OCI-LY7 (cell line): ENCODE measurements at regions not wholly inside any gene's neighbourhood (a gene's known extent, or its start where the extent isn't known, plus 50 kb on each side); places are given as distances from the start of the nearest gene placed in this dataset.

Source experiments
- BruUV-seq: library from RNA; stranded (reverse); fragments of 400-500 nt; replicated peaks from 2 replicates; lab custom pipeline; 2021; lab: Mats Ljungman, UMichigan
- CTCF ChIA-PET: fragments of 300-600 bp; sonication (Branson Sonifier 250); formaldehyde crosslinking; loops from one replicate; lab custom pipeline; 2022; ENCODE audit warnings: antibody characterized with exemption; ENCODE audit not compliant: unreplicated experiment; lab: Charles Lee
- POLR2A ChIA-PET: fragments of 300-600 bp; sonication (Branson Sonifier 250); formaldehyde crosslinking; loops from one replicate; lab custom pipeline; 2022; ENCODE audit warnings: antibody characterized with exemption; lab: Charles Lee
- DNase-seq: peaks from one replicate; pipeline ENCODE4 v3.0.0-alpha.2; 2015; ENCODE audit warnings: low spot score
- H2AFZ ChIP-seq: fragments of 200-600 bp; sonication (generic), shearing (Covaris generic); 2 replicates; pipeline ENCODE4 v1.6.1; 2014; ENCODE audit warnings: mild to moderate bottlenecking, antibody characterized with exemption, low read length, moderate library complexity
- H3K27ac ChIP-seq: fragments of 200-600 bp; sonication (generic); 2 replicates; pipeline ENCODE4 v1.5.1; 2014; ENCODE audit warnings: mixed run types, low read depth, mild to moderate bottlenecking, moderate library complexity, low read length, inconsistent platforms; ENCODE audit not compliant: poor library complexity, severe bottlenecking
- H3K36me3 ChIP-seq: fragments of 200-600 bp; sonication (generic); 2 replicates; pipeline ENCODE4 v1.6.1; 2014; ENCODE audit warnings: mild to moderate bottlenecking, antibody characterized with exemption, low read length, moderate library complexity, mixed read lengths; ENCODE audit not compliant: insufficient read depth
- H3K4me1 ChIP-seq: fragments of 200-600 bp; sonication (generic); 2 replicates; pipeline ENCODE4 v1.5.1; 2014; ENCODE audit warnings: mild to moderate bottlenecking, low read length; ENCODE audit not compliant: insufficient read depth, poor library complexity, severe bottlenecking
- H3K4me2 ChIP-seq: fragments of 200-600 bp; sonication (generic); 2 replicates; pipeline ENCODE4 v1.6.1; 2014; ENCODE audit warnings: mild to moderate bottlenecking, low read length
- H3K4me3 ChIP-seq: fragments of 200-600 bp; sonication (generic); 2 replicates; pipeline ENCODE4 v1.5.1; 2014; ENCODE audit warnings: mild to moderate bottlenecking, low read depth, low read length; ENCODE audit not compliant: poor library complexity, severe bottlenecking
- H3K79me2 ChIP-seq: fragments of 200-600 bp; sonication (generic); 2 replicates; pipeline ENCODE4 v1.6.1; 2016; ENCODE audit warnings: low read depth, mild to moderate bottlenecking, low read length, moderate library complexity, mixed read lengths; ENCODE audit not compliant: insufficient read depth
- H3K9me2 ChIP-seq: fragments of 200-600 bp; sonication (generic); 2 replicates; pipeline ENCODE4 v1.6.1; 2016; ENCODE audit warnings: mild to moderate bottlenecking, low read length, mixed read lengths; ENCODE audit not compliant: insufficient read depth
- H3K9me3 ChIP-seq: fragments of 200-600 bp; sonication (generic); 2 replicates; pipeline ENCODE4 v1.6.1; 2014; ENCODE audit warnings: mild to moderate bottlenecking, mixed run types, low read length, mixed read lengths
- H4K20me1 ChIP-seq: fragments of 200-600 bp; sonication (generic); 2 replicates; pipeline ENCODE4 v1.6.1; 2014; ENCODE audit warnings: mild to moderate bottlenecking, antibody characterized with exemption, low read length, moderate library complexity, mixed read lengths; ENCODE audit not compliant: insufficient read depth
- EZH2phosphoT487 ChIP-seq: fragments of 200-600 bp; sonication (generic); IDR thresholded peaks from 2 replicates; pipeline ENCODE4 v1.6.1; 2018; ENCODE audit warnings: low read depth, borderline replicate concordance, mild to moderate bottlenecking, mixed run types, antibody characterized with exemption, low read length, moderate library complexity, mixed read lengths
- intact Hi-C: fragments of 100-400 bp; cut with micrococcal nuclease; formaldehyde crosslinking; loops from one replicate; pipeline ENCODE4 v1.10.0; 2022; ENCODE audit not compliant: unreplicated experiment
- TF ChIP-seq, protein P1 (sequence below): fragments of 200-600 bp; sonication (generic); conservative IDR thresholded peaks from 2 replicates; pipeline ENCODE4 v1.5.1; 2014; ENCODE audit warnings: mild to moderate bottlenecking, antibody characterized with exemption, low read length, moderate library complexity, mixed read lengths

DNA sequence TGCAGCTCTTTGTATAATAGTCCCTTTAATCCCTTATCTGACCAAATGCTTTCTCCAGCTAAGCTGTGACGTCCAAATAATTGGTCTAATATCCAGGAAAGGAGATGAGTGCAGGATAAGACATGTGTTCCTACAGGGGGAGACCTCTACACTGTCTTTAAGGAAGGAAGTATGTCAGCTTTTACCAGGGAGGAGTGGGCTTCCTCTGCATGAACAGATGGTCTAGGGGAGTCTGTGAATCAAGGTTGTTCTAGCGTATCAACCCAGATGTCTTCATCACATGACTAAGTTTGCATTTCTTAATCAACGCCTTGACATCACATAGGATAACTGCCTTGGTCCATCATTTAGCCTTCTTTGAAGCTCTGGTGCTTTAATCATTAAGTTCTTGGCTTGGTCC lies 528.2 kb downstream of the MRPL39 start:
- Histone ChIP-seq H2AFZ (no peak overlapping the region), H4K20me1 (no peaks in the 10 kb centered on the region), H3K9me2 (no peaks in the 10 kb centered on the region), H3K9me3 (0 out of 2 replicates have a peak, but pooled peaks cover 14% of the 10 kb centered on the region), H3K27ac (no peak overlapping the region), H3K36me3 (no peaks in the 10 kb centered on the region), H3K79me2 (no peaks in the 10 kb centered on the region), H3K4me3 (no peak overlapping the region), H3K4me2 (no peak overlapping the region), H3K4me1 (no peaks in the 10 kb centered on the region)
- ChIA-PET CTCF (no interaction called here), POLR2A (interaction anchor here (1.1 kb wide), 1 partner anchor 212 kb away, joined by 3 read pairs; no protein-coding TSS in a partner anchor)
- no TSS peak for BruUV-seq
- intact Hi-C loops: no loop called here
- no peak for DNase-seq
- TF ChIP-seq, protein P1, sequence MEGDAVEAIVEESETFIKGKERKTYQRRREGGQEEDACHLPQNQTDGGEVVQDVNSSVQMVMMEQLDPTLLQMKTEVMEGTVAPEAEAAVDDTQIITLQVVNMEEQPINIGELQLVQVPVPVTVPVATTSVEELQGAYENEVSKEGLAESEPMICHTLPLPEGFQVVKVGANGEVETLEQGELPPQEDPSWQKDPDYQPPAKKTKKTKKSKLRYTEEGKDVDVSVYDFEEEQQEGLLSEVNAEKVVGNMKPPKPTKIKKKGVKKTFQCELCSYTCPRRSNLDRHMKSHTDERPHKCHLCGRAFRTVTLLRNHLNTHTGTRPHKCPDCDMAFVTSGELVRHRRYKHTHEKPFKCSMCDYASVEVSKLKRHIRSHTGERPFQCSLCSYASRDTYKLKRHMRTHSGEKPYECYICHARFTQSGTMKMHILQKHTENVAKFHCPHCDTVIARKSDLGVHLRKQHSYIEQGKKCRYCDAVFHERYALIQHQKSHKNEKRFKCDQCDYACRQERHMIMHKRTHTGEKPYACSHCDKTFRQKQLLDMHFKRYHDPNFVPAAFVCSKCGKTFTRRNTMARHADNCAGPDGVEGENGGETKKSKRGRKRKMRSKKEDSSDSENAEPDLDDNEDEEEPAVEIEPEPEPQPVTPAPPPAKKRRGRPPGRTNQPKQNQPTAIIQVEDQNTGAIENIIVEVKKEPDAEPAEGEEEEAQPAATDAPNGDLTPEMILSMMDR: no peak
- no peak for TF ChIP-seq EZH2phosphoT487

- H3K4me1 ChIP-seq: no peaks in the 10 kb centered on the region
- ChIA-PET POLR2A (interaction anchor here (0.6 kb wide), 1 partner anchor 553 kb away, joined by 4 read pairs; no protein-coding TSS in a partner anchor), CTCF (no interaction called here)
- H2AFZ ChIP-seq: no peak overlapping the region
- H3K9me3 ChIP-seq: peaks cover 15% of the 10 kb centered on the region; the same call in 1 of the 2 replicates
- H3K4me2 ChIP-seq: no peak overlapping the region
- BruUV-seq: no TSS peak
- no peaks in the 10 kb centered on the region for H3K79me2 ChIP-seq
- no peaks in the 10 kb centered on the region for H4K20me1 ChIP-seq
- no peaks in the 10 kb centered on the region for H3K9me2 ChIP-seq
- DNase-seq: no peak
- H3K27ac ChIP-seq: no peak overlapping the region
- no peak overlapping the region for H3K4me3 ChIP-seq
- H3K36me3 ChIP-seq: no peaks in the 10 kb centered on the region
- intact Hi-C loops: no loop called here
- no peak for TF ChIP-seq EZH2phosphoT487
- TF ChIP-seq, protein P1: no peak
Observed at GRCh38 chr21:25062061-25062460, 545.2 kb downstream of the MRPL39 start.

- H3K9me2 ChIP-seq: no peaks in the 10 kb centered on the region
- H3K4me1 ChIP-seq: no peaks in the 10 kb centered on the region
- H2AFZ ChIP-seq: no peak overlapping the region
- H3K79me2 ChIP-seq: no peaks in the 10 kb centered on the region
- no peak overlapping the region for H3K4me2 ChIP-seq
- H3K9me3 ChIP-seq: peaks cover 10% of the 10 kb centered on the region
- intact Hi-C loops: no loop called here
- CTCF ChIA-PET: no interaction called here
- TF ChIP-seq, protein P1: no peak
- no peak for TF ChIP-seq EZH2phosphoT487
- H3K27ac ChIP-seq: no peak overlapping the region
- H4K20me1 ChIP-seq: no peaks in the 10 kb centered on the region
- H3K4me3 ChIP-seq: no peak overlapping the region
- POLR2A ChIA-PET: no interaction called here
- DNase-seq: no peak
- H3K36me3 ChIP-seq: no peaks in the 10 kb centered on the region
- no TSS peak for BruUV-seq
Observed at GRCh38 chr21:25054689-25055088, 552.6 kb downstream of the MRPL39 start.
